ENCODE measurements at regions not wholly inside any gene's neighbourhood (a gene's known extent, or its start where the extent isn't known, plus 50 kb on each side); places are given as distances from the start of the nearest gene placed in this dataset.

DNA sequence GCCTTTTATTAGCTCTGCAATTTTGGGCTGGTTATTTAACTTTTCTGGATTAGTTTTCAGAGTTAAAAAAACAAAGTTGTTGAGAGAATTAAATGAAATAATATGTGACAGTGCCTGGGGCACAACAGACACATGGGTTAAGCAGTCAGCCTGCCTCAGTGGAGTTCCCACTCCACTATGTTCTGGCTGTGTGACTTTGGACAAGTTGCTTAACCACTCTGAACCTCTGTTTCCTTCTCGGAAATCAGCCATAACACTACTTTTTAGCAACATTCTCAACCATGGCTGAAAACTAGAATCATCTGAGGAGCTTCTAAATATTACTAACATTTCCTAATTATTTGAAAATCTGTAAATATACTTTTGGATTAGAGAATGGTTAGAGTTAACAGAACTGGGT, 56.5 kb upstream of the SLC6A11 start:
- H3K9ac ChIP-seq (ENCODE audit: extremely low read depth, low read length, poor library complexity, severe bottlenecking): no peak overlapping the region
- no peaks in the 10 kb centered on the region for H3K36me3 Mint-ChIP-seq (ENCODE audit: low read depth)
- TF ChIP-seq, protein P1, sequence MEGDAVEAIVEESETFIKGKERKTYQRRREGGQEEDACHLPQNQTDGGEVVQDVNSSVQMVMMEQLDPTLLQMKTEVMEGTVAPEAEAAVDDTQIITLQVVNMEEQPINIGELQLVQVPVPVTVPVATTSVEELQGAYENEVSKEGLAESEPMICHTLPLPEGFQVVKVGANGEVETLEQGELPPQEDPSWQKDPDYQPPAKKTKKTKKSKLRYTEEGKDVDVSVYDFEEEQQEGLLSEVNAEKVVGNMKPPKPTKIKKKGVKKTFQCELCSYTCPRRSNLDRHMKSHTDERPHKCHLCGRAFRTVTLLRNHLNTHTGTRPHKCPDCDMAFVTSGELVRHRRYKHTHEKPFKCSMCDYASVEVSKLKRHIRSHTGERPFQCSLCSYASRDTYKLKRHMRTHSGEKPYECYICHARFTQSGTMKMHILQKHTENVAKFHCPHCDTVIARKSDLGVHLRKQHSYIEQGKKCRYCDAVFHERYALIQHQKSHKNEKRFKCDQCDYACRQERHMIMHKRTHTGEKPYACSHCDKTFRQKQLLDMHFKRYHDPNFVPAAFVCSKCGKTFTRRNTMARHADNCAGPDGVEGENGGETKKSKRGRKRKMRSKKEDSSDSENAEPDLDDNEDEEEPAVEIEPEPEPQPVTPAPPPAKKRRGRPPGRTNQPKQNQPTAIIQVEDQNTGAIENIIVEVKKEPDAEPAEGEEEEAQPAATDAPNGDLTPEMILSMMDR (conservative IDR thresholded peaks at IDR 0.05): no peak

DNA sequence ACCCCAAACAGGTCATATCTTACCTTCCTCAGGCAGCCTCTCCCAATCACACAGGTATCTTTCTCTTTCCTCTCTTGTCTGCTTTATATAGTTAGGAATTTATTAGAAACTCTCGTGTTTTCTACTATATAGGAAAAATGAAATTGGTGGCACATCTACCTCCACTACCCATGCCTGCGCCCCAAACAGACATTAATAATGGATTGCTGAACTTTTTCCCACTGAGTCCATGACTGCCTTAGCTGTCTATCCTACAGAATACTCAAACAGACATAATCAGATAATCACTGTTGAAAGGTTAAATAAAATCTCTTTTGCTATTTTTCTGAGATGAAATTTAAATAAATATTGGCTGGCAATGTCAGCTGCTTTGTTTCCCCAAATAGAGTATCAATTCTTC, 55.8 kb upstream of the SLC6A11 start:
- Mint-ChIP-seq H3K27ac (no peak overlapping the region), H3K36me3 (ENCODE audit: low read depth) (no peaks in the 10 kb centered on the region), H3K4me1 (no peaks in the 10 kb centered on the region), H3K4me3 (no peak overlapping the region), H3K9me3 (no peaks in the 10 kb centered on the region), H3K27me3 (ENCODE audit: insufficient read depth) (peaks cover 7% of the 10 kb centered on the region)
- no peak for DNase-seq
- Histone ChIP-seq H3K27ac (ENCODE audit: low read depth, low read length) (no peak overlapping the region), H3K27me3 (ENCODE audit: control insufficient read depth, insufficient read depth, low read length, poor library complexity, severe bottlenecking) (peaks cover 13% of the 10 kb centered on the region), H3K9ac (ENCODE audit: extremely low read depth, low read length, poor library complexity, severe bottlenecking) (no peak overlapping the region), H3K4me1 (ENCODE audit: control insufficient read depth, insufficient read depth, low read length) (no peaks in the 10 kb centered on the region), H3K9me3 (ENCODE audit: control insufficient read depth, low read length) (no peaks in the 10 kb centered on the region), H3K36me3 (ENCODE audit: control insufficient read depth, insufficient read depth, low read length) (no peaks in the 10 kb centered on the region), H3K4me3 (ENCODE audit: low read length) (no peak overlapping the region)
- TF ChIP-seq, protein P1 (conservative IDR thresholded peaks at IDR 0.05): no peak
- 90% methylated on average over 2 of the region's 2 CpGs; no CpG with 5 or more reads in 1 of the 2 experiments for WGBS, 2 experiments (ENCODE audit: insufficient coverage in 1 of 2, insufficient read length in 1 of 2)

More for the DNA sequence above, 56.5 kb upstream of the SLC6A11 start:
- Mint-ChIP-seq H3K4me3 (no peak overlapping the region), H3K27ac (no peak overlapping the region), H3K27me3 (ENCODE audit: insufficient read depth) (peaks cover 13% of the 10 kb centered on the region), H3K4me1 (no peaks in the 10 kb centered on the region), H3K9me3 (no peaks in the 10 kb centered on the region)
- Histone ChIP-seq H3K36me3 (ENCODE audit: control insufficient read depth, insufficient read depth, low read length) (no peaks in the 10 kb centered on the region), H3K9me3 (ENCODE audit: control insufficient read depth, low read length) (no peaks in the 10 kb centered on the region), H3K27ac (ENCODE audit: low read depth, low read length) (no peak overlapping the region), H3K4me3 (ENCODE audit: low read length) (no peak overlapping the region), H3K4me1 (ENCODE audit: control insufficient read depth, insufficient read depth, low read length) (no peaks in the 10 kb centered on the region), H3K27me3 (ENCODE audit: control insufficient read depth, insufficient read depth, low read length, poor library complexity, severe bottlenecking) (peaks cover 20% of the 10 kb centered on the region)
- 76% methylated on average over 1 of the region's 1 CpG; no CpG with 5 or more reads in 1 of the 2 experiments for WGBS, 2 experiments (ENCODE audit: insufficient coverage in 1 of 2, insufficient read length in 1 of 2)
- DNase-seq: no peak

DNA sequence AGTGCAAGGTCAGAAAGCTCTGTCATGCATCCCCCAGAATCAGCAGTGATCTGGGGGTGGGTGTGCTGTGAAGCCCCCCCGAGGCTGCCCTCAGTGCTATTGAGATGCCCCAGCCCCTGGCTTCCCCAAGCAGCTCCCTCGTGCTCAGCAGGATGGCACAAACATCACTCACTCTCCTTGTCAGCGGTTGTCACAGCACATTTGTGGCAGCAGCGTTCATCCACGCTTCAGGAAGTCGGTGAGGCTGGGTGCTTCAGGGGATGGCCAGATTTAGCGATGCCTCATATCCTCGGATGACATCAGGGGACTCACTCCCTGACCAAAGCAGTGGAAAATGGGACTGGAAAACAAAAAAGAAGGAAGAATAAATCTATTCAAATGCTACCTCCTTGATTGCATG, 54.4 kb upstream of the SLC6A11 start:
- peaks cover 7% of the 10 kb centered on the region for H3K27me3 Mint-ChIP-seq (ENCODE audit: insufficient read depth)
- no peak overlapping the region for H3K4me3 ChIP-seq (ENCODE audit: low read length)
- H3K27ac Mint-ChIP-seq: no peak overlapping the region
- no peaks in the 10 kb centered on the region for H3K4me1 ChIP-seq (ENCODE audit: control insufficient read depth, insufficient read depth, low read length)
- TF ChIP-seq, protein P1 (conservative IDR thresholded peaks at IDR 0.05): no peak
- H3K4me3 Mint-ChIP-seq: no peak overlapping the region
- 35 to 58% methylated on average over 6 to 8 of the region's 8 CpGs for WGBS, 2 experiments (ENCODE audit: insufficient coverage in 1 of 2, insufficient read length in 1 of 2)
- peaks cover 7% of the 10 kb centered on the region for H3K27me3 ChIP-seq (ENCODE audit: control insufficient read depth, insufficient read depth, low read length, poor library complexity, severe bottlenecking)
- no peak overlapping the region for H3K9ac ChIP-seq (ENCODE audit: extremely low read depth, low read length, poor library complexity, severe bottlenecking)
- H3K9me3 ChIP-seq (ENCODE audit: control insufficient read depth, low read length): no peaks in the 10 kb centered on the region
- no peak for DNase-seq
- H3K36me3 ChIP-seq (ENCODE audit: control insufficient read depth, insufficient read depth, low read length): no peaks in the 10 kb centered on the region
- no peak overlapping the region for H3K27ac ChIP-seq (ENCODE audit: low read depth, low read length)
- no peaks in the 10 kb centered on the region for H3K36me3 Mint-ChIP-seq (ENCODE audit: low read depth)
- no peaks in the 10 kb centered on the region for H3K4me1 Mint-ChIP-seq
- no peaks in the 10 kb centered on the region for H3K9me3 Mint-ChIP-seq
